ENCODE measurements at regions not wholly inside any gene's neighbourhood (a gene's known extent, or its start where the extent isn't known, plus 50 kb on each side); places are given as distances from the start of the nearest gene placed in this dataset.
A peak's percentile ranks its signal among the peaks of the same experiment; 100 is the strongest.

DNA sequence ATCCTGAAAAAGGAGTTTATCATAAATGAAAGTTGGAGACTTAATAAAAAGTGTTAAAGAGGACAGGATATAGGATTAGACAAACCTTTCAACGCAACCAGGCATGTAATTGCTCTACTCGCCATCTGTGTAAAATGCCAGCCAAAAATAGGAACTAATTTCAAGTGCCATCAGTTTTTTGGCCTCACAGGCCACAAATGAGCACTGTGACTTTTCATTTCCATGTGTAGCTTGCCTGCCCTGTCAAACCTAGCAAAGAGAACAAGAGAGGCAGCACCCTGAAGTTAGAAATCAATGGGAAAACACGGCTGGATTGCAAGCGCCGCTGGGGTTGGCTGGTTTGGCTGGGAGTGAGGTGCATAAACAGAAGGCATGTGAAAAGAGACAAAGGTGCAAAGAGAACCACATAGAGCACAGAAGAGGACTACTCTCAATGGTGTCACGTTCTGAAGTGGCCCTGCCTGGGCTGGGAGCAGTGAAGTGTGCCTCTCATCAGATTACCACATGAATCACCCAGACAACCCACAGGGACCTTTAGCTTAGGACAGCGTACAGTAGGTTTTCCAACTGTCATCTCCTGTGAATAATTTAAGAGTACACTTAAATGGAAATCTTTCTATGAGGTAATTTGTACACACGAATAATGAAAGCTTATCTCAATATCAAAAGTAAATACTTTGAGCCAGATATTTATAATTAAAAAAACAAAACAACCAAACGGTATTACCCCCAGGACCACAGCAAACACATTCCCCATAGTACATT lies 78.0 kb upstream of the NHSL1 start:
- no peak overlapping the region for H3K9ac ChIP-seq (ENCODE audit: low read depth, low read length)
- H3K27me3 ChIP-seq (ENCODE audit: control insufficient read depth, insufficient read depth, low read length): no peaks in the 10 kb centered on the region
- peak overlapping the region; percentile 73 for H3K27ac ChIP-seq (ENCODE audit: low read depth, low read length)
- no peak overlapping the region for H3K4me3 ChIP-seq (ENCODE audit: low read depth, low read length)
- peaks cover 29% of the 10 kb centered on the region for H3K4me1 ChIP-seq (ENCODE audit: control insufficient read depth, insufficient read depth, low read length)
- no peaks in the 10 kb centered on the region for H3K9me3 ChIP-seq (ENCODE audit: control insufficient read depth, insufficient read depth, low read length)
- H3K36me3 ChIP-seq (ENCODE audit: control insufficient read depth, insufficient read depth, low read length): no peaks in the 10 kb centered on the region

DNA sequence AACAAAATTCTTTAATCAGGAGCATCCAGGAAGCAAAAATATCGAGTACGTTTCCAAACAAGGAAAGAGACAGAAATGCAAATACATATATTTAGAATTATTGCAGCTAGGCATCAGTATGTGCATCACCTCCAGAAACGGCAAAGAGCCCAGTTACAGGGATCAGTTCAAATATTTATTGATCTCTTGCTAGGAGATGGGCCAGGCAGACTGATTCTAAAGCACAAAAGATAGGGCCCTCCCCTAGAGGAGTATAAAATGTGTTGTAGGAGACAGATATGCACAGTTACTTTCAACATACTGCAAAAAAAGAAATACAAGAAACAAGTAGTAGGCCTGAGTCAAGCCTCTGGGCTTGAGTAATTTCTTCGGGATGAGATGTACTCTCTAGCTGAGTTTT lies 80.7 kb upstream of the NHSL1 start:
- H3K27me3 ChIP-seq (ENCODE audit: control insufficient read depth, insufficient read depth, low read length): no peaks in the 10 kb centered on the region
- H3K4me1 ChIP-seq (ENCODE audit: control insufficient read depth, insufficient read depth, low read length): peaks cover 21% of the 10 kb centered on the region
- H3K4me3 ChIP-seq (ENCODE audit: low read depth, low read length): no peak overlapping the region
- H3K36me3 ChIP-seq (ENCODE audit: control insufficient read depth, insufficient read depth, low read length): no peaks in the 10 kb centered on the region
- no peak overlapping the region for H3K9ac ChIP-seq (ENCODE audit: low read depth, low read length)
- H3K9me3 ChIP-seq (ENCODE audit: control insufficient read depth, insufficient read depth, low read length): no peaks in the 10 kb centered on the region
- no peak overlapping the region for H3K27ac ChIP-seq (ENCODE audit: low read depth, low read length)

DNA sequence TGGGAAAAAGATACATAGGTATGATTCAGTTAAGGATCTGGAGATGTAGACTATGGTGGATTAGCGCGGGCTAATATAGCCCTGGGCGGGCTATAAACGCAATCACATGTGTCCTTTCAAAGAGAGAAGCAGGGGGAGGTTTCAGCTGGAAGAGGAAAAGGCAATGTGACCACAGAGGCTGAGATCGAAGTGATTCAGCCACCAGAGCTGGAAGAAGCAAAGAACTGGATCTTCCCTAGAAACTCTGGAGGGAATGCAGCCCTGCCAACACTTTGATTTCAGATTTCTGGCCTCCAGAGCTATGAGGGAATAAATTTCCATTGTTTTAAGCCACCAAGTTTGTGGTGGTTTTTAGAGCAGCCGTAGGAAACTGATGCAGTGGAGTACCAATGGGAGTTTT lies 81.5 kb upstream of the NHSL1 start:
- H3K4me3 ChIP-seq (ENCODE audit: low read depth, low read length): no peak overlapping the region
- no peaks in the 10 kb centered on the region for H3K27me3 ChIP-seq (ENCODE audit: control insufficient read depth, insufficient read depth, low read length)
- H3K9me3 ChIP-seq (ENCODE audit: control insufficient read depth, insufficient read depth, low read length): no peaks in the 10 kb centered on the region
- H3K36me3 ChIP-seq (ENCODE audit: control insufficient read depth, insufficient read depth, low read length): no peaks in the 10 kb centered on the region
- H3K9ac ChIP-seq (ENCODE audit: low read depth, low read length): no peak overlapping the region
- no peak overlapping the region for H3K27ac ChIP-seq (ENCODE audit: low read depth, low read length)
- peaks cover 21% of the 10 kb centered on the region for H3K4me1 ChIP-seq (ENCODE audit: control insufficient read depth, insufficient read depth, low read length)

DNA sequence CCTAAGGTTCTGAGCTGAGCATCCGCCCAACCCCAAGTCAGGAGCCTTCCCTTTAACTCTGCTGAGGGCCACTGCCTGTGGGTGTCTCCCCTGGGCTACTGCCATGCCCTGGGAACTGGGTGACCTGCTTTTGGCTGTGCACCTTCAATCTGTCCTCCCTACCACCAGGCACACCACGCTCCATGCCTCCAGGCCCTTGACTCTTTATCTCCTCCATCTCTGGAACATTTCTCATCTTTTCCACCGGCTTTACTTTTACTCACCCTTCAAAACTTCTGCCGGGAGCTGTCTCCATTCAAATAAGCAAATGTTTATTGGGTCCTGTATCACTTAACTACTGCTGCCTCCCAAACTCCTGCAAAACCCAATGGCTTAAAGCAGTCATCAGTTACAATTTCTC lies 83.3 kb upstream of the NHSL1 start:
- no peak overlapping the region for H3K4me3 ChIP-seq (ENCODE audit: low read depth, low read length)
- H3K9me3 ChIP-seq (ENCODE audit: control insufficient read depth, insufficient read depth, low read length): no peaks in the 10 kb centered on the region
- H3K4me1 ChIP-seq (ENCODE audit: control insufficient read depth, insufficient read depth, low read length): peaks cover 9% of the 10 kb centered on the region
- no peaks in the 10 kb centered on the region for H3K36me3 ChIP-seq (ENCODE audit: control insufficient read depth, insufficient read depth, low read length)
- no peak overlapping the region for H3K27ac ChIP-seq (ENCODE audit: low read depth, low read length)
- H3K9ac ChIP-seq (ENCODE audit: low read depth, low read length): no peak overlapping the region
- H3K27me3 ChIP-seq (ENCODE audit: control insufficient read depth, insufficient read depth, low read length): no peaks in the 10 kb centered on the region

DNA sequence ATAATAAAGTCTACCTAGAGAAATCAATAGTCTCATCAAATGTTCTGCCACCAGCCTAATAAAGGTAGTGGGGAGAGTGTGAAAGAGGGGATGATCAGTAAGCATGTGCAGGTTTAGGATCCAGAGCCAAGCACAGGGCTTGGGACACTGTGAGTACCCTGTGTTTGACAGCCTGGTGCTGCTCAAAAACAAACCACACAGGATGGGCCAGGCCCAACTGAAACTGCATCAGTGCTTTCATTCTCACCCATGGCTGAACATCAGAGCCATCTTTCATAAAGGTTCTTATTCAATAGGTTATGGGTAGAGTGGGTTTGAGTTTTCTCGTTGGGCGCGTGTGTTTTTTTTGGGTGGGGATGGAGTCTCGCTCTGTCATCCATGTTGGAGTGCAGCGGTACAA lies 87.3 kb upstream of the NHSL1 start:
- Histone ChIP-seq H3K27me3 (ENCODE audit: control insufficient read depth, insufficient read depth, low read length) (no peaks in the 10 kb centered on the region), H3K27ac (ENCODE audit: low read depth, low read length) (no peak overlapping the region), H3K4me1 (ENCODE audit: control insufficient read depth, insufficient read depth, low read length) (peaks cover 4% of the 10 kb centered on the region; the same call in 1 of the 2 replicates), H3K9me3 (ENCODE audit: control insufficient read depth, insufficient read depth, low read length) (no peaks in the 10 kb centered on the region), H3K36me3 (ENCODE audit: control insufficient read depth, insufficient read depth, low read length) (no peaks in the 10 kb centered on the region), H3K4me3 (ENCODE audit: low read depth, low read length) (no peak overlapping the region), H3K9ac (ENCODE audit: low read depth, low read length) (no peak overlapping the region)

DNA sequence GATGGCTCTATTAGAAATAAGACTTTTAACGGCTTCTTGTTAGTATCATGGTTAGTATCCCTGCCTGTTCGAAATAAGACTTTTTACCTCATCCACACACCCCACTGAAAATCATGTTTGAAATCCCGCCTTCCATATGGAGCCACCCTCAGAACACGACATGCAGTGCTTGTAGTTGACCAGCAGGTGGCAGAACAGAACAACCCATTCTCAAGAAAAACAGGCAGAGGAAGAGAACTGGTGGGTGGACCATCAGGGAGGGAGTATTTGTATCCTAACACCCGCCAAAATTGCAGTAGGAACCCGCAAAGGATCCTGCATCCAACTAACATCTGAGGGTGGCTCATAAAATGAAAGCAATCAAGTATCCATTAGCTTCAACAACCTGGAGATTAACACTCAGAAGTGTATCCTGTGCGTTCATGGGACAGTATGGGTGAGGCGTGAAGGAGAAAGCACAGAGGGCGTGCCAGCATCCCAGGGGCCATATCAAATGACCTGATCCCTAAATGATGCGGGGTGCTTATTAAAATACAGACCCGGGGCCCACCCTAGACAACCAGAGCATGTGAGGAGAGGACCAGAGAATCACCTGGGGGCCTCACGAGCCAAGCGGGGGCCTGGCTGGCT lies 89.6 kb upstream of the NHSL1 start:
- peaks cover 19% of the 10 kb centered on the region for H3K4me1 ChIP-seq (ENCODE audit: control insufficient read depth, insufficient read depth, low read length)
- no peak overlapping the region for H3K4me3 ChIP-seq (ENCODE audit: low read depth, low read length)
- H3K27ac ChIP-seq (ENCODE audit: low read depth, low read length): no peak overlapping the region
- H3K36me3 ChIP-seq (ENCODE audit: control insufficient read depth, insufficient read depth, low read length): no peaks in the 10 kb centered on the region
- H3K27me3 ChIP-seq (ENCODE audit: control insufficient read depth, insufficient read depth, low read length): no peaks in the 10 kb centered on the region
- no peak overlapping the region for H3K9ac ChIP-seq (ENCODE audit: low read depth, low read length)
- H3K9me3 ChIP-seq (ENCODE audit: control insufficient read depth, insufficient read depth, low read length): no peaks in the 10 kb centered on the region

DNA sequence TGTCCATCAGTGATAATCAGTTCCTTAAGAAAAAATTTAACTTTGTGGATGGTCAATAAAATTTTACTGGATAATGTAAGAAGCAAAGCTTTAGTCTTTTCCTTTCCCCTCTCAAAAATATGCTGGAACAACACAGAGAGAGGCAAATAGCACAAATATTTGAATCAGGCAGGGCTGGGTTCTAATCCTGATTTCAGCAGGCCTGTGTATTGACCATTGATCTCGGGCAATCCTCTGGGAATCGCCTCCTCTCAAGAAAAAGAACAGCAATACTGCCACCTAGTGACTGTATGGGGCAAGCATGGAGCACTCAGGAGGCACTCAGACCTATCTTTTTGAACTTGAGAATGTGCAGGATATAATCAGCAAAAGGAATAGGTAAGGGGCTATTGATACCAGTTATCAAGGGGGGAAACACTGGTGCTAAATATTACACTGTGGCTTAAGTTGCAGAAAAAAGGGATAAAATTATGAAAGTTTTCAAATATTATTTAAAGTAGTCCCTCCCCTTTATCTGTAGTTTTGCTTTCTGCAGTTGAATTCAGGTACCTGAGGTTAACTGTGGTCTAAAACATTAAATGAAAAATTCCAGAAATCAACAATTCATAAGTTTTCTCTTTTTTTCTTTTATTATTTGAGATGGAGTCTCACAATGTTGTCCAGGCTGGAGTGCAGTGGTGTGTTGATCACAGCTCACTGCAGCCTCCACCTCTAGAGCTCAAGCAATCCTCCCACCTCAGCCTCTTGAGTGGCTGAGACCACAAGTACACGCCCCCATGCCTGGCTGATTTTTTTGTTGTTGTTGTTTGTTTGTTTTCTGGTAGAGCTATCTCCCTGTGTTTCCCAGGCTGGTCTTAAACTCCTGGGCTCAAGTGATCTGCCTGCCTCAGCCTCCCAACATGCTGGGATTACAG lies 91.8 kb upstream of the NHSL1 start:
- Histone ChIP-seq H3K36me3 (ENCODE audit: control insufficient read depth, insufficient read depth, low read length) (no peaks in the 10 kb centered on the region), H3K27me3 (ENCODE audit: control insufficient read depth, insufficient read depth, low read length) (no peaks in the 10 kb centered on the region), H3K27ac (ENCODE audit: low read depth, low read length) (no peak overlapping the region), H3K9me3 (ENCODE audit: control insufficient read depth, insufficient read depth, low read length) (no peaks in the 10 kb centered on the region), H3K4me3 (ENCODE audit: low read depth, low read length) (no peak overlapping the region), H3K9ac (ENCODE audit: low read depth, low read length) (no peak overlapping the region), H3K4me1 (ENCODE audit: control insufficient read depth, insufficient read depth, low read length) (peaks cover 37% of the 10 kb centered on the region)

DNA sequence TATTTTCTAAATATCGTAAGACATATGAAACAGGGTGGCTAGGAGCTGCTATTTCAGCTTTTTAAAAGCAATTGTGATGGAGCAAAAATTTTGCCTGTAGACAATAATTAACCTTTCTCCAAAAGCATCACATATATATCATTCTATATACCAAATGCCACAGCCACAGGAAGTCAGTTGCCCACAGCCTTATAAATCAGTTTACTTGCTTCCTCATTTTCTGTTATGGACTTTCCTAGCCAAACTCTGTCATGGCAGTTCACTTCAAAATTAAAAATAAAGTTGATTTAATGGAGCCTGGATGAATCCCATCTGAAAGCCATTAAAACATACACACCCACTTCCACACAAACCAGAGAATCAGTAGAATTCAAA lies 93.4 kb upstream of the NHSL1 start:
- Histone ChIP-seq H3K9me3 (ENCODE audit: control insufficient read depth, insufficient read depth, low read length) (no peaks in the 10 kb centered on the region), H3K27ac (ENCODE audit: low read depth, low read length) (peak overlapping the region; percentile 97), H3K9ac (ENCODE audit: low read depth, low read length) (peak overlapping the region; percentile 42; the same call in 1 of the 2 replicates), H3K36me3 (ENCODE audit: control insufficient read depth, insufficient read depth, low read length) (no peaks in the 10 kb centered on the region), H3K4me3 (ENCODE audit: low read depth, low read length) (peak overlapping the region; percentile 42), H3K4me1 (ENCODE audit: control insufficient read depth, insufficient read depth, low read length) (peaks cover 43% of the 10 kb centered on the region), H3K27me3 (ENCODE audit: control insufficient read depth, insufficient read depth, low read length) (no peaks in the 10 kb centered on the region)

DNA sequence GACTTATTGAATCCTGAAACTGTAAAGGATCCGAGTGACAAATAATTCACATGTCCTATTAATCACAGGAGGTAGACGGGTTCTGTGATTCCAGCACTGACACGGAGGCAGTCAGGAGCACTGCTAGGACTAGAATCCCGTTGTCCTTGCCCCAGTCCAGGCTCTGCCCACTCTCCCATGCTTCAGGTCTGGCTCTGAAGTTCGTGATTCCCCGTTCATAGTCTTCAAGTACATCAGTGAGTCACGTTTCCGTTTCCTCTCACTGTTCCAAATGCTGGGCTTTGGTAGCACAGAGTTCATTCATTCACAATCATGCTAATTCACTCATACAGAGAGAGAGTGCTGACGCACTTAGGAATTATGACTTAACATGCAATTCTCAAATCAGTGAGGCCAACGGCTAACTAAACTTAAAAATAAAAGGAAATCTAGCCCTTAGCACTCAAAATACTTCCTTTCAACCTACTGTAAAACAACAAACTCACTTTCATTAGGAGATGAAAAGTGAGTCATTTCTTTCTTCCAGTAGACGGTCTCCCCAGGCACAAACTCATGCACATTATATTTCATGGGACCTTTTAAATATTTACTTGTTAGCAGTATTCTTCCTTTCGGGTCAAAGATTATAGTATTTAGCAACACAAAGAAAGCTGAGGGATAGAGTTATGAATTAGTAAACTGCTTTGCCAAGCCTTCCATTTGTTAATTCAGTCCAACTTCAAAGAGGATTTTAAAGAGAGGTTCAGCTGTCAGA lies 94.0 kb upstream of the NHSL1 start:
- Histone ChIP-seq H3K9me3 (ENCODE audit: control insufficient read depth, insufficient read depth, low read length) (no peaks in the 10 kb centered on the region), H3K36me3 (ENCODE audit: control insufficient read depth, insufficient read depth, low read length) (no peaks in the 10 kb centered on the region), H3K4me3 (ENCODE audit: low read depth, low read length) (peak overlapping the region; percentile 42), H3K27ac (ENCODE audit: low read depth, low read length) (peak overlapping the region; percentile 97), H3K4me1 (ENCODE audit: control insufficient read depth, insufficient read depth, low read length) (peaks cover 43% of the 10 kb centered on the region), H3K9ac (ENCODE audit: low read depth, low read length) (peak overlapping the region; percentile 42; the same call in 1 of the 2 replicates), H3K27me3 (ENCODE audit: control insufficient read depth, insufficient read depth, low read length) (no peaks in the 10 kb centered on the region)

DNA sequence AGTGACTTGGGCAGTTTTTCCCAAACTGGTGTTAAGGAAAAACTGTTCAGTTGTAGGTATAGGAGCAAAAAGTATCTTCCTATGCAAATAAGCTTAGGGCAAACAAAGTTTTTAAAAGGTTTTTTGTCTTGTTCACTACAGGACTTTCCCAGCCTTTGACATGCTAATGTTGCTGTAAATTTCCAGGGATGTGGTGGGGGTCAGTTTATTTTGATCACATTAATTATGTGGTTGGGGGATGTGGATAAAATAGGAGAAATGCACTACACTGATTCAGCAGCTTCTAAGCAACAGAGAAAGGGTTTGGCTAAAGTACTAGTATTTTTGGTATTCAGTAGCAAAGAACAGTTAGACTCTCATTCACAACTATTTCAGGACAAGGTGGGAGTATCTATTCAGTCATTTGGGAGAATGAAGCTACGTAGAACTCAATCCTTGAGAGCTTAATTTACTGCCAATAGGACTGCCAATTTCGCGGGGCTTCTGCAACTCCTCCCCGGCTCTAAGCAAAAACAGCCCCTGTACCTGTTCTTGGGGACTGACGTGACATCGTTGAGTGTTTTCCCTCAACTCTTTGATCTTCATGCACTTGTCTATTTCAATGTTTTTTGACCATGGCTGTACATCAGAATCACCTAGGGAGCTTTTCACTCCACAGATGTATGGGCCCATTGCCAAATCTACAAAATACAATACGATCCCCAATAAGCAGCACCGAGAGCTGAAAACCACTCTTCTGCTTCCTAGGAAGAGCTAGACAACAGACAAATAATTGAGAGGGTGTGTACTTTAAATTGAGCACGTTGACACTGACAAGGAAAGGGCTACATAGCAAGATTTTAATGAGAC lies 94.8 kb upstream of the NHSL1 start:
- Histone ChIP-seq H3K36me3 (ENCODE audit: control insufficient read depth, insufficient read depth, low read length) (no peaks in the 10 kb centered on the region), H3K9ac (ENCODE audit: low read depth, low read length) (no peak overlapping the region), H3K4me3 (ENCODE audit: low read depth, low read length) (peak overlapping the region; percentile 42), H3K9me3 (ENCODE audit: control insufficient read depth, insufficient read depth, low read length) (no peaks in the 10 kb centered on the region), H3K27me3 (ENCODE audit: control insufficient read depth, insufficient read depth, low read length) (no peaks in the 10 kb centered on the region), H3K27ac (ENCODE audit: low read depth, low read length) (peak overlapping the region; percentile 97), H3K4me1 (ENCODE audit: control insufficient read depth, insufficient read depth, low read length) (peaks cover 43% of the 10 kb centered on the region)
